Fibroblast of mammary gland (primary cell): ENCODE measurements at regions not wholly inside any gene's neighbourhood (a gene's known extent, or its start where the extent isn't known, plus 50 kb on each side); places are given as distances from the start of the nearest gene placed in this dataset.

Experiments used
- DNase-seq: peaks from one replicate; pipeline ENCODE4 v3.0.0-alpha.2; 2010; ENCODE audit warnings: low read depth
- H3K4me3 ChIP-seq: 2 replicates; pipeline ENCODE4 v1.5.1; 2011; ENCODE audit warnings: low read depth, mild to moderate bottlenecking, low read length, moderate library complexity; ENCODE audit not compliant: control insufficient read depth
- TF ChIP-seq, protein P1 (sequence below): conservative IDR thresholded peaks from 2 replicates; pipeline ENCODE4 v1.5.1; 2011; ENCODE audit warnings: low read depth, low read length, inconsistent platforms; ENCODE audit not compliant: control insufficient read depth, insufficient read depth

DNA sequence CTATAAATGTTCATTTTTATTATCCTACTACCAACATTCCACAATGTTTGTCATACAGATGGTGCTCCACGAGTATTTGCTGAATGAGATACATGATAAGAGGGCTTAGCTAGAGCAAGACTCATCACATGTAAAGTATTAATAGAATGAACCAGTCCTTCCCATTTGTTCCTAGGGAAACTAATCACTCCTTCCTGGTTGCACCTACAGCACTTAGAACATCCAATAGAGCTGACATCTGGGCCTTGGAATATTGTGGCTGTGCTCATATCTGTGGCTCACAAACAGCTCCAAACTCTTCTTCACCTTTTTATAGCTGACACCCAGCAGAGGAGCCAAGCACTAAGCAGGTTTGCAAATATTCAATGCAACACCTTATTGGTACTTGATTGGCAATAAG, 91.9 kb upstream of the C1GALT1 start:
- no peak for DNase-seq
- H3K4me3 ChIP-seq = no peak overlapping the region
- TF ChIP-seq, protein P1, sequence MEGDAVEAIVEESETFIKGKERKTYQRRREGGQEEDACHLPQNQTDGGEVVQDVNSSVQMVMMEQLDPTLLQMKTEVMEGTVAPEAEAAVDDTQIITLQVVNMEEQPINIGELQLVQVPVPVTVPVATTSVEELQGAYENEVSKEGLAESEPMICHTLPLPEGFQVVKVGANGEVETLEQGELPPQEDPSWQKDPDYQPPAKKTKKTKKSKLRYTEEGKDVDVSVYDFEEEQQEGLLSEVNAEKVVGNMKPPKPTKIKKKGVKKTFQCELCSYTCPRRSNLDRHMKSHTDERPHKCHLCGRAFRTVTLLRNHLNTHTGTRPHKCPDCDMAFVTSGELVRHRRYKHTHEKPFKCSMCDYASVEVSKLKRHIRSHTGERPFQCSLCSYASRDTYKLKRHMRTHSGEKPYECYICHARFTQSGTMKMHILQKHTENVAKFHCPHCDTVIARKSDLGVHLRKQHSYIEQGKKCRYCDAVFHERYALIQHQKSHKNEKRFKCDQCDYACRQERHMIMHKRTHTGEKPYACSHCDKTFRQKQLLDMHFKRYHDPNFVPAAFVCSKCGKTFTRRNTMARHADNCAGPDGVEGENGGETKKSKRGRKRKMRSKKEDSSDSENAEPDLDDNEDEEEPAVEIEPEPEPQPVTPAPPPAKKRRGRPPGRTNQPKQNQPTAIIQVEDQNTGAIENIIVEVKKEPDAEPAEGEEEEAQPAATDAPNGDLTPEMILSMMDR = no peak

DNA sequence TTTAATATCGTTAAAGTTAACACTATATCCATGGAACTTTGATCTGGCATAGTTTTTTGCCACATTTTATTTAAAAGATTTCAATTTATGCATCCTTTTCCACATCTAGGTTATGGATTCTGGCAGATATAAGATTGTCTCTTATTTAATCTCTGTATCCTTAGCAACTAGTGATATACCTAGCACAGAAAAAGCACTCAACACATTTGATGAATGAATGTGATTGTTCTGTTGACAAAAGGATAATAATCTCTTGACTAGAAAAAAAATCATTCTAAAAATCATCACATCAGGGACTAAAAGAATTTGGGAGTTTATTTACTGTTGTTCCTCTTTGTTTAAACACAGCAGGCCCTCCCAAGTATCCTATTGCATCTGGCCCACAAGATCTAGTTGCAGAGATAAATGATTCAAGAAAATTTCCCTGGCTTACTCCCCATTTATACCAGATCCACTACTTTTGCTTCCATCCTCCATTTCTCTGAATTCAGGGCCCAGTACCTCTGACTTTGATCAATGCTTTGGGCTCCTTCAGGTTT, 84.0 kb upstream of the C1GALT1 start:
- TF ChIP-seq, protein P1 = no peak
- DNase-seq = no peak
- no peak overlapping the region for H3K4me3 ChIP-seq

DNA sequence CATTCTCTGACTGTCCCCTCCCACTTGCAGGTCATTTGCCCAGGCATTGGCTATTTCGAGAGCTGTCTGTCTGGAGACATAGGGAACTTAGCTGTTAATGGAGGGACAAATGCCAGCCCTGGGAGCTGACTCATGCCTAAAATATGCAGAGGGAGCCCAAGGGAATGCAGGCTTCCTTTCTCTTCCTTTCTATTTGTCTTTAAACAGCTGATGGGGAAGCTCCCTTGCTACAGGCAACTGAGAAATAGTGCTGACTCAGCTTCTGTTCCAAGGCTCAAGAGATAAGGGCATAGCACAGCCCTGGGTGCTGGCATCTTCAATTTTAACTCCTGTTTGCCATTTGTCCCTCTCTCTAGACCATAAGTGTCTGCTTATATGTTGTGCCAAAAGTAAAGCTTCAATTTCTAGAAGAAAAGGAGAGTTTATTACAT, 82.7 kb upstream of the C1GALT1 start:
- H3K4me3 ChIP-seq = no peak overlapping the region
- TF ChIP-seq, protein P1 = no peak
- DNase-seq = peak; percentile 90

DNA sequence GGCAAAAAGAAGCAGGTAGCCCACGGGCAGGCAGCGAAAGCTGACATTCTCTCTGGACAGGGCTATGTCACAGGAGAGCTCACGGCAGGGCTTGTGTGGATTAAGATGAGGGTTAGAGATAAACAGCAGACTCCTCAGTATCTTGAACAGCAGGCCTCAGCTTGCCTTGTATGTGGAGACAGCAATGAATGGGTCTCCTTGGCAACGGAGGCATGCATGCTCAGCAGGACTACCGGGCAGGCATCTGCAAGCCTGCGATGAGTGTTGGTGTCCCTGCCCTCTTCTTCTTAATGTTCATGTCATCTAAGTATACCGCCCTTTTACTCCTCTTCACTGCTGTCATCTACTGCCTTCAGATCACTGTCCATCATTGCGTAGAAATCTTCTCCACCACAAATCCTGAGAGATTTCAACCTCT, 81.9 kb upstream of the C1GALT1 start:
- TF ChIP-seq, protein P1 = no peak
- no peak for DNase-seq
- no peak overlapping the region for H3K4me3 ChIP-seq

DNA sequence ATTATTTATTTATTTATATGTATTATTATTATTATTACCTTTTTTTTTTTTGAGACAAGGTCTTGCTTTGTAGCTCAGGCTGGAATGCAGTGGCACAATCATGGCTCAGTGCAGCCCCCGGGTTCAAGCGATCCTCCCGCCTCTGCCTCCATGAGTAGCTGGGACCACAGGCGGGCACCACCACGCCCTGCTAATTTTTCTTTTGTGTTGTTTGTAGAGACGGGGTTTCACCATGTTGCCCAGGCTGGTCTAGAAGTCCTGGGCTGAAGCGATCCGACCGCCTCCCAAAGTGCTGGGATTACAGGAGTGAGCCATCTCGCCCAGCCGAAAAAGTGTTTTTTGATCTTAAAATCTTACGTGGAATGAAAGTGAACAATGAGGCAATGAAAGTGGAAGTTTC, 79.4 kb upstream of the C1GALT1 start:
- no peak for DNase-seq
- H3K4me3 ChIP-seq = no peak overlapping the region
- TF ChIP-seq, protein P1 = no peak

DNA sequence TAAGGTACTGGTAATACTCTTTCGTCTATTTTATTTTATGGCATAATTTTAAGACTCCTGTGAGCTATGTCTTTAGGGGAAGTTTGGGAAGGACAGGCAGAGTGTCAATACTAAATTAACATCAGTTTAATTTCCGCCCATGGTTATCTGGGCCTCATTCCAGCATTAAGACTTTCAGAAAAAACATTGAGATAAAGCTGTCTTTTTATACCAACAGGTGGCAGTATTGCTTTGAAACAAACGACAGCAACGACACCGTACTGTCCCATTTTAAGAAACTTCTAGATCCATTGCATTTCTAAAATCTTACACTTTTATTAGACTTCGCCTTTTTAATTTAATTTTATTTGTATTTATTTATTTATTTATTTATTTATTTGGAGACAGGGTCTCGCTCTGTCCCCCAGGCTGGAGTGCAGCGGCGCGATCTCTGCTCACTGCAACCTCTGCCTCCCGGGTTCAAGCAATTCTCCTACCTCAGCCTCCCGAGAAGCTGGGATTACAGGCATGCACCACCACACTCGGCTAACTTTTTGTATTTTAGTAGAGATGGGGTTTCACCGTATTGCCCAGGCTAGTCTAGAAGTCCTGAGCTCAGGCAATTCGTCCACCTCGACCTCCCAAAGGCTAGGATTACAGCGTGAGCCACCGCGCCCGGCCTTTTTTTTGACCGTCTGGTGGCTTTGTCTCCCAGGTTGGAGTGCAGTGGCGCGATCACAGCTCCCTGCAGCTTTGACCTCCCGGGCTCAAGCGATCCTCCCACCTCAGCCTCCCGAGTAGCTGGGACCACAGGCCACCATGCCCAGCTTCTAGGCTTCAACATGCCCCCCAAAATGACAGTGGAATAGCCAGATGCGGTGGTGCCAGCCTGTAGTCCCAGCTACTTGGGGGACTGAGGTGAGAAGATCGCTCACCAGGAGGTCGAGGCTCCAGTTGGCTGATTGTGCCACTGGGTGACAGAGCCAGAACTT, 78.7 kb upstream of the C1GALT1 start:
- no peak overlapping the region for H3K4me3 ChIP-seq
- TF ChIP-seq, protein P1 = peak; percentile 67
- peak; percentile 83 for DNase-seq
